ENCODE measurements at regions not wholly inside any gene's neighbourhood (a gene's known extent, or its start where the extent isn't known, plus 50 kb on each side); places are given as distances from the start of the nearest gene placed in this dataset.
"Not testable (repeated sequence)": the region's sequence is repeated elsewhere in the genome, so short reads cannot be mapped to it uniquely, and the experiment has no call there.

- Histone ChIP-seq H3K36me3 (no peaks in the 10 kb centered on the region), H3K27me3 (no peaks in the 10 kb centered on the region), H3K4me1 (no peaks in the 10 kb centered on the region), H3K9me3 (no peaks in the 10 kb centered on the region), H3K27ac (no peak overlapping the region), H3K4me3 (replicated peaks in 1 of 3) (no peak overlapping the region)
- TF ChIP-seq, protein P1, sequence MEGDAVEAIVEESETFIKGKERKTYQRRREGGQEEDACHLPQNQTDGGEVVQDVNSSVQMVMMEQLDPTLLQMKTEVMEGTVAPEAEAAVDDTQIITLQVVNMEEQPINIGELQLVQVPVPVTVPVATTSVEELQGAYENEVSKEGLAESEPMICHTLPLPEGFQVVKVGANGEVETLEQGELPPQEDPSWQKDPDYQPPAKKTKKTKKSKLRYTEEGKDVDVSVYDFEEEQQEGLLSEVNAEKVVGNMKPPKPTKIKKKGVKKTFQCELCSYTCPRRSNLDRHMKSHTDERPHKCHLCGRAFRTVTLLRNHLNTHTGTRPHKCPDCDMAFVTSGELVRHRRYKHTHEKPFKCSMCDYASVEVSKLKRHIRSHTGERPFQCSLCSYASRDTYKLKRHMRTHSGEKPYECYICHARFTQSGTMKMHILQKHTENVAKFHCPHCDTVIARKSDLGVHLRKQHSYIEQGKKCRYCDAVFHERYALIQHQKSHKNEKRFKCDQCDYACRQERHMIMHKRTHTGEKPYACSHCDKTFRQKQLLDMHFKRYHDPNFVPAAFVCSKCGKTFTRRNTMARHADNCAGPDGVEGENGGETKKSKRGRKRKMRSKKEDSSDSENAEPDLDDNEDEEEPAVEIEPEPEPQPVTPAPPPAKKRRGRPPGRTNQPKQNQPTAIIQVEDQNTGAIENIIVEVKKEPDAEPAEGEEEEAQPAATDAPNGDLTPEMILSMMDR (IDR thresholded peaks at IDR 0.05) = no peak
- no peak for TF ChIP-seq POLR2A (IDR thresholded peaks at IDR 0.05)
- no peak for DNase-seq
- intact Hi-C loops (cut with DNase I) = no loop called here
- WGBS, 2 donors = 75 to 84% methylated on average over 1 to 2 of the region's 5 CpGs
Measured at GRCh38 chr13:55948175-55948574, 1192.5 kb upstream of the PRR20A start.

GRCh38 chr13:55963934-55964333 lies 1176.8 kb upstream of the PRR20A start:
- H3K9me3 ChIP-seq = no peaks in the 10 kb centered on the region
- WGBS, 2 donors = 100% methylated on average over 1 of the region's 1 CpG
- TF ChIP-seq POLR2A (IDR thresholded peaks at IDR 0.05) = no peak
- TF ChIP-seq, protein P1 (IDR thresholded peaks at IDR 0.05) = no peak

DNA sequence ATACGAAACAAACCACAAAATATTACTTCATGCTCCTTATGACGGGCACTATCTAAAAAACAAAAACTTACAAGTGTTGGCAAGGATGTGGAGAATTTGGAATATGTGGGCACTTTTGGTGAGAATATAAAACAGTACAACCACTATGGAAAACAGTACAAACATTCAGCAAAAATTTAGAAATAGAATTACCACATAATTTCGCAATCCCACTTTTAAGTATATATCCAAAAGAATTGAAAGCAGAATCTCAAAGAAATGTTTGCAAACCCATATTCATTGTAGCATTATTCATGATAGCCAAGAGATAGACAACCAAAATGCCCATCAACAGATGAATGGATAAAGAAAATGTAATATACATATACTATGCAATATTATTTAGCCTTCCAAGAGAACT lies 1173.7 kb upstream of the PRR20A start:
- H3K36me3 ChIP-seq = no peaks in the 10 kb centered on the region
- intact Hi-C loops (cut with DNase I) = no loop called here
- H3K27ac ChIP-seq = no peak overlapping the region
- WGBS, 2 donors = 91 to 93% methylated on average over 3 of the region's 3 CpGs
- no peaks in the 10 kb centered on the region for H3K4me1 ChIP-seq
- no peaks in the 10 kb centered on the region for H3K27me3 ChIP-seq
- no peaks in the 10 kb centered on the region for H3K9me3 ChIP-seq
- H3K4me3 ChIP-seq (replicated peaks in 1 of 3) = no peak overlapping the region
- DNase-seq = no peak
- TF ChIP-seq, protein P1 (IDR thresholded peaks at IDR 0.05) = no peak
- TF ChIP-seq POLR2A (IDR thresholded peaks at IDR 0.05) = no peak

More at GRCh38 chr13:55963934-55964333, 1176.8 kb upstream of the PRR20A start:
- H3K4me3 ChIP-seq (replicated peaks in 1 of 3) = no peak overlapping the region
- H3K4me1 ChIP-seq = no peaks in the 10 kb centered on the region
- H3K27me3 ChIP-seq = no peaks in the 10 kb centered on the region
- H3K27ac ChIP-seq = no peak overlapping the region
- no peak for DNase-seq
- intact Hi-C loops (cut with DNase I) = no loop called here
- H3K36me3 ChIP-seq = no peaks in the 10 kb centered on the region

DNA sequence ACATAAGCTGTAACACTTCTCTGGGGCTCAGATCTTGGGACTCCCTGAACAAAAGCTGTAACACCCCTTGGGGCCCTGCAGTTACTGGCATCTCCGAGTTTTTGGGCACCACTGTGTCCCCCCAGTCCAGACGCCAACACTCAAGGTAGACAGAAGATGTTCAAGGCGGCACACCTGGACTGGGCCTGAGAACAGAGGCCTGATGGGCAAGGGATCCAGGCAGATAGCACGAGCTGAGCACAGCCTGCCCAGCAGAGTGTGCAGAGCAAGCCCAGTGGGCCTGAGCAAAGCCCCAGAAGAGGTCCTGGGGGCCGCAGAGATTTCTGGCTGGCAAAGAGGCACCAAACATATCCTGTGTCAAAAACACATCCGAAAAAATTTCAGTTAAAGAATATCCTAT lies 1163.3 kb upstream of the PRR20A start:
- 86 to 90% methylated on average over 6 of the region's 6 CpGs for WGBS, 2 donors
- Histone ChIP-seq H3K9me3 (no peaks in the 10 kb centered on the region), H3K4me1 (no peaks in the 10 kb centered on the region), H3K27me3 (no peaks in the 10 kb centered on the region), H3K36me3 (no peaks in the 10 kb centered on the region), H3K27ac (no peak overlapping the region), H3K4me3 (replicated peaks in 1 of 3) (no peak overlapping the region)
- intact Hi-C loops (cut with DNase I) = no loop called here
- TF ChIP-seq POLR2A (IDR thresholded peaks at IDR 0.05) = no peak
- TF ChIP-seq, protein P1 (IDR thresholded peaks at IDR 0.05) = no peak
- no peak for DNase-seq

GRCh38 chr13:55981381-55981780 lies 1159.3 kb upstream of the PRR20A start:
- no peaks in the 10 kb centered on the region for H3K4me1 ChIP-seq
- H3K4me3 ChIP-seq (replicated peaks in 1 of 3) = no peak overlapping the region
- no peaks in the 10 kb centered on the region for H3K27me3 ChIP-seq
- intact Hi-C loops (cut with DNase I) = no loop called here
- no peaks in the 10 kb centered on the region for H3K9me3 ChIP-seq
- 91 to 95% methylated on average over 1 of the region's 1 CpG for WGBS, 2 donors
- no peak for DNase-seq
- TF ChIP-seq, protein P1 (IDR thresholded peaks at IDR 0.05) = no peak
- TF ChIP-seq POLR2A (IDR thresholded peaks at IDR 0.05) = no peak
- no peaks in the 10 kb centered on the region for H3K36me3 ChIP-seq
- no peak overlapping the region for H3K27ac ChIP-seq

DNA sequence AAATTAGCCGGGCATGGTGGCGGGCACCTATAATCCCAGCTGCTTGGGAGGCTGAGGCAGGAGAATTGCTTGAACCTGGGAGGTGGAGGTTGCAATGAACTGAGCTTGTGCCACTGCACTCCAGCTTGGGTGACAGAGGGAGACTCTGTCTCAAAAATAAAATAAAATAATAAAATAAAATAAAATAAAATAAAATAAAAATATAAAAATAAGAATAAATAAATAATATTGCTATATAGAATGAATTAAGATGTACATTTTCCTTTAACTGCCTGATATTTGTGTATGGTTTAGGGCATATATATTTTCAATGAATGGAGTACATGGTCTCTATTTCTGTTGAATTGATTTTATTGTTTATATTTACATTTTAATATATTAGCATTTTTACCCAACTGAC lies 1156.7 kb upstream of the PRR20A start:
- H3K4me3 ChIP-seq (replicated peaks in 1 of 3); H3K27me3 ChIP-seq; H3K27ac ChIP-seq; H3K4me1 ChIP-seq; H3K9me3 ChIP-seq; intact Hi-C loops (cut with DNase I); DNase-seq; H3K36me3 ChIP-seq: not testable (repeated sequence)
- 92 to 96% methylated on average over 2 of the region's 2 CpGs for WGBS, 2 donors

Data from thyroid gland (tissue), 4 donors.